Epithelial cell of proximal tubule (primary cell): ENCODE measurements at regions not wholly inside any gene's neighbourhood (a gene's known extent, or its start where the extent isn't known, plus 50 kb on each side); places are given as distances from the start of the nearest gene placed in this dataset.

Source experiments
- DNase-seq: peaks from one replicate; pipeline ENCODE4 v3.0.0-alpha.2; 2011; ENCODE audit warnings: low read depth
- H3K4me3 ChIP-seq: 2 replicates; pipeline ENCODE4 v1.5.1; 2011; ENCODE audit warnings: low read depth, mild to moderate bottlenecking, low read length
- CTCF ChIP-seq: conservative IDR thresholded peaks from 2 replicates; pipeline ENCODE4 v1.5.1; 2012; ENCODE audit warnings: low read depth, mild to moderate bottlenecking, low read length

GRCh38 chr9:6090277-6091210, 75.1 kb upstream of the RANBP6 start:
- no peak for TF ChIP-seq CTCF
- H3K4me3 ChIP-seq: no peak overlapping the region
- DNase-seq: no peak

GRCh38 chr9:6089300-6089699, 73.9 kb upstream of the RANBP6 start:
- no peak for TF ChIP-seq CTCF
- DNase-seq: no peak
- H3K4me3 ChIP-seq: no peak overlapping the region

GRCh38 chr9:6086006-6086655, 70.7 kb upstream of the RANBP6 start:
- no peak overlapping the region for H3K4me3 ChIP-seq
- DNase-seq: no peak
- no peak for TF ChIP-seq CTCF

GRCh38 chr9:6080154-6080716, 64.8 kb upstream of the RANBP6 start:
- H3K4me3 ChIP-seq: peak overlapping the region; percentile 44
- DNase-seq: no peak
- peak; percentile 6 for TF ChIP-seq CTCF

- TF ChIP-seq CTCF: no peak
- peak overlapping the region; percentile 44 for H3K4me3 ChIP-seq
- DNase-seq: no peak
Observed at GRCh38 chr9:6079386-6079785, 64.0 kb upstream of the RANBP6 start.

GRCh38 chr9:6078382-6079105, 63.1 kb upstream of the RANBP6 start:
- no peak overlapping the region for H3K4me3 ChIP-seq
- DNase-seq: no peak
- TF ChIP-seq CTCF: no peak
